Stimulated activated CD4-positive, alpha-beta T cell treated with anti-CD3 and anti-CD28 coated beads, Interleukin-4, amount 100 ng/mL, for 48 hours (primary cell): ENCODE measurements at regions not wholly inside any gene's neighbourhood (a gene's known extent, or its start where the extent isn't known, plus 50 kb on each side); places are given as distances from the start of the nearest gene placed in this dataset.

Source experiments
- DNase-seq, 2 donors: peaks; one replicate each; pipeline ENCODE4 v3.0.0-alpha.2; 2020; ENCODE audit warnings: low read depth in 2 of 2

DNA sequence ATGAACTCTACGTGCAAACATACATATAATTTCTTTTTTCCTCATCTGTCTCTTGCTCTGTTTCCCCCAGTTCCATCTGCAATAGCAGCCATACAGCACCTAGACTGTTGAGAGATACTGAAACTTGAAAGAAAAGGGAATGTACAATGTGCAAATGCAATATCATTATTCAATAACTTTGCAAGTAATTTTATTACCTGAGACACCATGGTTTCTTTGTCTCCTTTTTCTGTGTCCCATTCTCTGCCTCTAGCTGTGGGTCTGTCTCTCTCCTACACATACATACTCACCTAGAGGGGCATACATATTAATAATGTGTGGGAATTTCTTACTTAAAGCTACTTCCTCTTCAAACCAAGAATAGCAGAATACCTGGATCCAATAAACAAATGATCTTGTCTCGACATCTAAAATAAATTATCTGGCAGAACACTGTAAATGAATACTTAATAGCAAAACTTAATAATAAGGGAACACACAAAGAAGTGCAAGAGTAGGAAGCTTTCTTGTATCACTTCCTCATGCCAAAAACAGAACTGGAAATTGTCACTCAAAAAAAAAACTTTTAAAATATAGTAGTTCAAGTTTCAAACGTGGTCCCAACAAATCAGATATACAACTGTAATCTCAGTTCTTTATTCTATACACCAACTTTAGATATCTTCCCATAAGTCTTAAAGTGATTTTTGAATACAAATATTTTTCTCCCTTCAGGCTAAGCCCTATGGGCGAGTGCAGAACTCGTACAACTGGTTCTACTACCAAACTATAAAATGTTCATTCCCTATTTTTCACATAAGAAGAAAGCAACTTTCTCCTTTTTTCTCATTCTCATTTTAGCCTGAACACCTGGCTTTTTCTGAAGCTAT, 194.6 kb downstream of the NRIP1 start:
- DNase-seq, result no peak

DNA sequence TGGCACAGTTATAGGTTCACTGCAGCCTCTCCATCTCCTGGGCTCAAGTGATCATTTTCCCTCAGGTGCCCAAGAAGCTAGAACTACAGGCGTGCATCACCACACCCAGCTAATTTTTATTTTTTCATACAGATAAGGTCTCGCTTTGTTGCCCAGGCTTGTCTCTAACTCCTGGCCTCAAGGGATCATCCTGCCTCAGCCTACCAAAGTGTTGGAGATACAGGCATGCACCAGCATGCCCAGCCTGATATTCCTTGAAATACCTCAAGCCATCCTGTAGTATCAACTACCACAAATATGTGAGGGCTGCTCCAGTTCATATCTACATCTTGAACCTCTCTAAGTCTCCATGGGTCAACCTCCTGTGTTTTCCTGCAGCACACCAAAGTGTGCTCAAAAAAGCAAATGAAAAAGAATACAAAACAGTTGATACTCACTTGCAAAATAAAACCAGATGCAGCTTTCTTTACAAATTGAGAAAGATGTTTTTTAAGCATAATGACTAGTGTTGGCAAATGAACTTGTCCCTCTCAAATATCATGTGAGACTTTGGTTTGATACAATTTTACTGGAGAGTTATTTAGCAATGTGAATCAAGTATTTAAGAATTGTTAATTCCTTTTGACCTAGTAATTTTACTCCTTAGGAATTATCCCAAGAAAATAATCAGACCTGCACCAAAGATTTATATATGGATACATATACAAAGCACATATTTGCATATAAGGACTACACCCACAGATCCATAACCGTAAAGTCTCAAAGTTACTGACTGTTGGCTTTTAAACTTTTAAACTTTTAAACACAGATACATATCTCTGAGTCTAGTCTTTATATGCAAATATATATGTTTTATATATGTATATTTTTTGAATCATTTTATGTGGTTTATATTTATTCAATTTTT, 197.7 kb downstream of the NRIP1 start:
- DNase-seq, result no peak

DNA sequence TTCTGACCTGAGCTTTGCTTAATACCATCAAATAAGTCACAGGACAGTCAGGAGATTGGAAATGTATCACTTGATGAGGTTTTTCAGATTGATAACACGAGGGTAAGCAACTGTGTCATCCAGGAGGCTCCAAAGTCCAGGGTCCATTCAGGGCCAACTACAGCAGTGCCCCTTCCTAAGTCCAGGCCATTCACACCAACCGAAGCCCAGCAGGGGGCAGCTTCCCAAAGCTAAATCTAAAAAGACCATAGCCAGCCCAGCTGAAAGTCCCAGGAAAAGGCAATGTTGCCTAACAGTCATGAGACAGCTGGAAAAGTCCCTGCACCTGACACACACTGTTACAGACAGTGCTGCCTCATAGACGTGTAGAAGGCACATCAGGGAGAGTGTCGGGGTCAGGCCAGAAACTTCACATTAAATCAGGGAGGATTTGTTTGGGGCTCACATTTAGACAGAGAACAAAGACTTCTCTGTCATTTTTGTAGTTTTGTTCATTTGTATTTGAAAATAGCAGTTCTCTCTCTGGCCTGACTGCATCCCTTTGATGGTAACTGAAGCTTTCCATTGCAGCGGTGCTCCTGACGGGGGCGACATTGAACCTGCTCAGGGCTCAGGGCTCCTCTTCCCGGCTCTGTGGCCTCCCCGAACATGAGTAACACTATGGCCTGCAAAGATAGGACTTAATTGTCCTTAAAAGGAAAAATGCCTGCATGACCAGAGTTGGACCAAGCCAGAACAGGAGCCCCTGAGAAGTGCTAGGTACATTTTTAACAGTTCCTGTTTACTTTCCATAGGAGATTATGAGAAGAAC, 200.4 kb downstream of the NRIP1 start:
- peak; percentile 23 to 27 for DNase-seq

DNA sequence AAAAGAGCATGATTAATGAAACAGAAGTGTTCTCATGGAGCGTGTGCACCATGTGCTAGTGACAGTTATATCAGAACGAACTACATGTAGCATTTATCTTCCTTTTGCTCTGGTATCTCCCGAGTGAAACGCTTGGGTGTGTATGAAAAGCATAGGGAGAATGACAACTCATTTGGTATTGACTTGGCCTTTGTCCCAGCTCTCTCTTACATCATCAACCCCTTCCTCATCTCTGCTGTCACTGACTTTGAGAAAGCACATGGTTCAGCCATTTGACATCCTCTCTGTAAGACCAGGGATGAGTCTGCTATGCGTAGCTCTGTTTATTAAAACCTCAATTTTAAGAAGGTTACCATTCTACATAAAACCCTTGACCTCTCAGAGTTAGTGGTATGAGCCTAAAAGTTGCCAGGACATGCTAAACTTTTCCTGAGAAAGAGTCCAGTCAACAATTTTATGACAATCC, 201.0 kb downstream of the NRIP1 start:
- no peak for DNase-seq

DNA sequence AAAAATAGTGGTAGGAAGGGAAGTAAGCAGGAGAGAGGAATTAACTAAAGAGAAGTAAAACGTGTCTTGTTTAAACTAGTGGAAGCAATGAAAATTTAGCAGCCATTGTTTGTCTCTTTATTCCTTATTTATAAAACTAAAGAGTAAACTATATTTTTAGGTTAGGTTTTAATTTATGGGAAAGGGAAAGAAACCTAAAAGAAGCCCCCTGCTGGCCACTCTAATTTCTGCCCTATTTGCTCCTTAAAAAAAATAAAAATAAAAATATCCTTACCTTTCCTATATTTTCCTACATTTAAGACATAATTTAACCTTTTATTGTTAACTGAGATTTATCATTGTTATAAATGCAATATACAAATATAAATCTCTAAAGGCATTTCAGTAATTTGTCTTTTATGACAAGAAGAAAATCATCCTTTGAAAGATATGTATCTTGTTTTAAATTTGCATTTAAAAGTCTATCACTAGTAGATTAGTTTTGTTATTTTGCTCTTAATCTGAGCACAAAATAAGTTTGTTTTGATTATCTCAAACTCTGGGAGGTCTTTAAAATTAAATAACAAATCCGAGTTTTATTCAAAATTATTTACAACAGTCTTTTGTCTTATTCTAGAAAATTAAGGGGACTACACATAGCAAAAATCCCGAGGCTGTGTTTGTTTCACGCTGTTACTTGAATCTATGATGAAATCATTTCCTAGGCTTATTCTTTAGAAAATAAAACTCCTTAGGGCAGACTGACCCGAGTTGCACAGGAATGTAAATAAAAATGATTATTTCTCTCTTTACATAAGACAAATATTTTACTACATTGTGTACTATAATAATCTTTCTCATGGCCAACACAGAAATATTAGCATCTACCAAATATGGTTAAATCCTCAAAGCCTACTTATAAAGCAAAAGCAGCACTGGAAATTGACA, 201.7 kb downstream of the NRIP1 start:
- DNase-seq, result no peak

- no peak for DNase-seq
Measured at GRCh38 chr21:14858311-14858710, 206.5 kb downstream of the NRIP1 start.

DNA sequence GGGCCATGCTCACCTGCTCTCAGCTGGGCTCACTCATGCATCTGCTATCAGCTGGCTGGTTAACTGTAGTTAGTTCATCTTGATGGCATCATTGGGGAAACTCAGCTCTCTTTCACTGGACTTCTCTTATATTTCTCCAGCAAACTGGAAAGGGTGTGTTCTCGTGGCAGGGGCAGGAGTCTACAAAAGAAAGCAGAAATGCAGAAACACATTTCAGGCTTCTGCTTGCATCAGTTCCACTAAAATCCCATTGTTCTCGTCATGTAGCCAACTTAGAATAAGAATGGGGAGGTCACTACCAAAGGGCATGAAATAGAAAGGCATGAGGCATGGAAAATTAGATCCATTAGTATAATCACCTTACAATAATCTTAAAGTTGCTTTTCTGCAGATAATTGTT, 207.3 kb downstream of the NRIP1 start:
- DNase-seq, result no peak

DNA sequence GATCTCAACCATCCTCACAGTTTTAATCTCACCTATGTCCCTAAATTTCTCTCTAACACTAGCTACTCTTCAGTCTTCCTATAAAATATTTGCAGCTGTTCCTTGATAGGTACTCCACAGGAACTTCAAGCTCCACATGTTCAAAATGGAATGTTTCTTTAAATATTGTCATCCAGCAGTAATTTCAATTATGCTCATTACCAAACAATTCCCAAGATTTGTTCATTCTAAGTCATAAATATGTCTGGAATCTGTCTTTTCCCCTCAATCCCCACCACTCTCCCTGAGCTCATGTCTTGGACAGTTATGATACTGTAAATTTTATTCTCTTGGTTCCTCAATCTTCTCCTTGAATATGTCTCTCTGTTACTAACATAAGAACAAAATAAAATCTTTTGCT, 214.4 kb downstream of the NRIP1 start:
- no peak for DNase-seq

- DNase-seq, result no peak
Measured at GRCh38 chr21:14846621-14847020, 218.2 kb downstream of the NRIP1 start.

DNA sequence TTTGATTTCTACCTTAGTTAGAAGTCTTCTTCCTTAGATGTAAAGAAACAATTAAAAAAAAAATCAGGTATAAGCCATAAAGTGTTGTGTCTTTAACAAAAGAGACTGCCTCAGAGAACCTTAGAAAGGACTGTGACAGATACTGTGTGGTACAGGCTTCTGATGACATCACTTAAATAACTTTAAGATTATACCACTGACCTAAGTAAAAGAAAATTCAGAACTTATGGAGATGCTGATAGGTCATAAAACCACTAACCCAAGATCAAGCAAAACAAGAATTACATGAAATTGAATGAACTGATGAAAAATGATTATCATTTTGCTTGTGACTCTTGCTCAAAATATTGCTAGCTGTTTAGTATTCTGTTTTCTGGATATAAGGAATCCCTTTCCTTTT, 220.8 kb downstream of the NRIP1 start:
- DNase-seq, result no peak

DNA sequence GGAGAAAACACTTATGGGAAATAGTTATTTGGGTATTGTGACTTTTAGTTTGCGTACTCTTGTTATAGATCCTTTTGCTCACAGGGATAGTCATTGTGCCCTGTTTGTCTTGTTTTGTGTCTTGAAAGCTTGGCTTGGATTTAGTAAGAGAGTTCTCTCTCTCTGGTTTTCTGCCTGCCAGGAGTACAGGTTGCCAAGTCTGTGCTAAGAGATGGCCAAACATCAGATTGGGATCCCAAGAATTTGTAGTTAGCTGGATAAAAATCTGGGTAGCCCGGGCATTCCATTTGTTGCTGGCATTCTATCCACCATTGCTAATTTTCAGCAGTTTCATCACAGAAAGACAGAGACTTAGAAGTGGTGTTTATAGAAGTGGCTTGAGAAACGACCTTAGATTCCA, 222.2 kb downstream of the NRIP1 start:
- no peak for DNase-seq

DNA sequence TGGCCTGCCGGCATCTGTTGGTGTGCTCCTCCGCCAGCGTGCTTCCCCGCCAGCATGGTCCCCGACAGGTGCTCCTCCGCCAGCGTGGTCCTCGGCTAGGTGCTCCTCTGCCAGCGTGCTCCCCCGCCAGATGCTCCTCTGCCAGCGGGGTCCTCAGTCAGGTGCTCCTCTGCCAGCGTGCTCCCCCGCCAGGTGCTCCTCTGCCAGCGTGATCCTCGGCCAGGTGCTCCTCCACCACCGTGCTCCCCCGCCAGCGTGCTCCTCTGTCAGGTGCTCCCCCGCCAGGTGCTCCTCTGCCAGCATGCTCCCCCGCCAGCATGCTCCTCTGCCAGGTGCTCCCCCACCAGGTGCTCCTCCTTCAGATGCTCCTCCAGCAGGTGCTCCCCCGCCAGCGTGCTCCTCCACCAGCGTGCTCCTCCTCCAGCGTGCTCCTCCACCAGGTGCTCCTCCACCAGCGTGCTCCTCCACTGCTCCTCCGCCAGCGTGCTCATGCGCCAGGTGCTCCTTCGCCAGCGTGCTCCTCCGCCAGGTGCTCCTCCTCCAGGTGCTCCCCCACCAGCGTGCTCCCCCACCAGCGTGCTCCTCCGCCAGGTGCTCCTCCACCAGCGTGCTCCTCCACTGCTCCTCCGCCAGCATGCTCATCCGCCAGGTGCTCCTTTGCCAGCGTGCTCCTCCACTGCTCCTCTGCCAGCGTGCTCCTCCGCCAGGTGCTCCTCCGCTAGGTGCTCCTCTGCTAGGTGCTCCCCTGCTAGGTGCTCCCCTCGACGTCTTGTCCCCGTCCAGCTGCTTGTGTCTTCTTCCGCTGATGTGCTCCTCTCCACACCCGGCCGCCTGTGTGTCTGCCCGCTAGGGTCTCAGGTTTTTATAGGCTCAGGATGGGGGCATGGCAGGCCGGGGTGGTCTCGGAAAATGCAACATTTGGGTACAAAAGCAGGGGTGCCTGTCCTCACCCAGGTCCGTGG, 223.0 kb downstream of the NRIP1 start:
- no peak for DNase-seq

DNA sequence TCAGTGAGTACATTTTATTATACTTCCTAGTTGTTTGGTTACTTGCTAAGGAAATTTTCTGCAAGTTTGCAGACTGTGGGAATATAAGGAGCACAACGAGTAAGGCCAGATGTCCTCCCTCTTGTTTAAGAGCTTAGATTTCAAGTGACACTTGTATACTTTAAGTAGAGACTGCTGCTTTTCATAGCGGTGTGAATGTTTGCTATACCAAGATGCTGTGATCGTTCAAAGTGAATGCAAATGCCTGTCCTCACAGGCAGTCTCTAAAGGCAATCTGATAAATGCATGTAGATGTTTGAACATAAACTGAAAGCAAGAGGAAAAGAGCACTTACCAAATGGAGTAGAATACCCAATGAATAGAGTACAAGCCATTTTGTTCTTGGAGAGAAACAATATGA, 226.4 kb downstream of the NRIP1 start:
- no peak for DNase-seq

- DNase-seq, result no peak
Measured at GRCh38 chr21:14836950-14837349, 227.8 kb downstream of the NRIP1 start.

- DNase-seq, result no peak
Measured at GRCh38 chr21:14833666-14834351, 231.0 kb downstream of the NRIP1 start.

- no peak for DNase-seq
Measured at GRCh38 chr21:14833241-14833640, 231.6 kb downstream of the NRIP1 start.

DNA sequence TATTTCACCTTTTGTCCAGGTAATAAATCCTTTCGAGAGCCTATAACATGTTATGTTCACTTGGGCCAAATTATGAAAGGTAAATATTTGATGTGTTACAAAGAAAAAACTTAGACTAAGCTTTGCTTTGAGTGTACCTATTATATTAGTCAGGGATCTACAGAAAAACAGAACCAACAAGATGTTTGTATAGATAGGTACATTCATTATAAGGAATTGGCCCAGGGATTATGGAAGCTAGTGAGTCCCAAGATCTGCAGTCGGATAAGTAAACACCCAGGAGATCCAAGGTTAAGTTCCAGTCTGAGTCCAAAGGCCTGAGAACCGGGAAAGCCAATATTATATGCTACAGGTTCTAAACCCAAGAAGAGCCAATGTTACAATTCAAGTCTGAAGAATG, 234.5 kb downstream of the NRIP1 start:
- DNase-seq, result no peak

DNA sequence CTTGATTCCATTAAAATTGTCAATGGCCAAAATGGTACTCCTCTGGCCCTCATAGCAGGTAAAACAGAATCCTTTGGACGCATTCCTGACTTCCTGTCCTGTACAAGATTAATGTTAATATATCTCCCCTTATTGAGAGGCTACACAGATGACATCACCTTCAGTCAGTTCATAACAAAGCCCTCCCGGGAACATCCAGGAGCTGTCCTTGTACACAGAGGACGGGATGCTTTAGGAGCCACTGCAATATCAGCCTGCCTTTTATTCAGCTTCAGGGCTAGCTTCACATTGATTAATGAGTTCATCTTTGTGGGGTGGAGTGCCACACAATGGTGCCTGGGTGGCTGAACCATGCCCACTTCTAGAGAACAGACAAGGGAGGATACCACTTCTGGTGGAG, 235.1 kb downstream of the NRIP1 start:
- no peak for DNase-seq

GRCh38 chr21:14827468-14827867, 237.3 kb downstream of the NRIP1 start:
- DNase-seq, result no peak
